ENCODE measurements at regions not wholly inside any gene's neighbourhood (a gene's known extent, or its start where the extent isn't known, plus 50 kb on each side); places are given as distances from the start of the nearest gene placed in this dataset.

DNA sequence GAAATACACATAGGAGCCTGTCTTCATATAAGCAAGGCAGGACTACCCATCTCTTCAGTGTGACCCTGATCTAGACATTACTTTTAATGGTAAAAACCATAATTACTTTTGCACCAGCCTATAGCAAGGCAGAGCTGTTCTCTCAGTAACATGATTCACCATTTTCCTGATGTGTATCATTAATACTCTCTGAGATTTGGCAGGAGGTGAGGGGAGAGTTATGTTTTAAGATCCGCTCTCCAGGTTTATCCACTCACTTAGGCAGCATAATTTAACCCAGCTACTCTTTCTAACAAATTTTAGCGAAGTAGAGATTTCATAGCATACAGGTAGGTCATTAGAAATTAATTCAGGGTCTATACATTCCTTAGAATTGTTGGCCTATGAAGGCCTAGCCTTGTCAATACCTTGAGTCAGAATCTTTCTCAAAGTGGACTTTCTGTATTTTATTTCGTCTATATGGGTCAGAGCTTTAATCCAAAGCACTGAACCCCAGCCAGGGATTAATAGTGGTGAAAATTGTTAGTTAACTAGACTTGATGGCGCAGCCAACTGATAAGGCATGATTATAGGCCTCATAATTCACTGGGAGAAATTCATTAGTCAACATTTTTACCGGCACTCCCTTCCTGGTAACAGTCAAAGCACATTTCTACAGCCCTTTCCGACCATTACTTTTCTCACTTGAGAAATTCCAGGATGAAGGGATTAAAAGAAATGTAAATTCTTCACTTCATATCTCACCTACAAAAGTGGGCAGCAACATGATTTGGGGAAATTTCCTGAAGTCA lies 955.1 kb downstream of the DIAPH3 start:
- no peaks in the 10 kb centered on the region for H3K27me3 ChIP-seq
- intact Hi-C loops (cut with DNase I) = no loop called here
- H3K9me3 ChIP-seq = no peaks in the 10 kb centered on the region
- WGBS, 2 donors = 49 to 77% methylated on average over 6 of the region's 6 CpGs
- no peak for DNase-seq
- H3K27ac ChIP-seq = no peak overlapping the region
- no peaks in the 10 kb centered on the region for H3K4me1 ChIP-seq
- TF ChIP-seq POLR2AphosphoS5 (IDR thresholded peaks at IDR 0.05) = no peak
- no peak for TF ChIP-seq EP300 (IDR thresholded peaks at IDR 0.05)
- TF ChIP-seq, protein P1, sequence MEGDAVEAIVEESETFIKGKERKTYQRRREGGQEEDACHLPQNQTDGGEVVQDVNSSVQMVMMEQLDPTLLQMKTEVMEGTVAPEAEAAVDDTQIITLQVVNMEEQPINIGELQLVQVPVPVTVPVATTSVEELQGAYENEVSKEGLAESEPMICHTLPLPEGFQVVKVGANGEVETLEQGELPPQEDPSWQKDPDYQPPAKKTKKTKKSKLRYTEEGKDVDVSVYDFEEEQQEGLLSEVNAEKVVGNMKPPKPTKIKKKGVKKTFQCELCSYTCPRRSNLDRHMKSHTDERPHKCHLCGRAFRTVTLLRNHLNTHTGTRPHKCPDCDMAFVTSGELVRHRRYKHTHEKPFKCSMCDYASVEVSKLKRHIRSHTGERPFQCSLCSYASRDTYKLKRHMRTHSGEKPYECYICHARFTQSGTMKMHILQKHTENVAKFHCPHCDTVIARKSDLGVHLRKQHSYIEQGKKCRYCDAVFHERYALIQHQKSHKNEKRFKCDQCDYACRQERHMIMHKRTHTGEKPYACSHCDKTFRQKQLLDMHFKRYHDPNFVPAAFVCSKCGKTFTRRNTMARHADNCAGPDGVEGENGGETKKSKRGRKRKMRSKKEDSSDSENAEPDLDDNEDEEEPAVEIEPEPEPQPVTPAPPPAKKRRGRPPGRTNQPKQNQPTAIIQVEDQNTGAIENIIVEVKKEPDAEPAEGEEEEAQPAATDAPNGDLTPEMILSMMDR (IDR thresholded peaks at IDR 0.05) = no peak
- TF ChIP-seq POLR2A (IDR thresholded peaks at IDR 0.05) = no peak
- no peak overlapping the region for H3K4me3 ChIP-seq
- no peaks in the 10 kb centered on the region for H3K36me3 ChIP-seq

DNA sequence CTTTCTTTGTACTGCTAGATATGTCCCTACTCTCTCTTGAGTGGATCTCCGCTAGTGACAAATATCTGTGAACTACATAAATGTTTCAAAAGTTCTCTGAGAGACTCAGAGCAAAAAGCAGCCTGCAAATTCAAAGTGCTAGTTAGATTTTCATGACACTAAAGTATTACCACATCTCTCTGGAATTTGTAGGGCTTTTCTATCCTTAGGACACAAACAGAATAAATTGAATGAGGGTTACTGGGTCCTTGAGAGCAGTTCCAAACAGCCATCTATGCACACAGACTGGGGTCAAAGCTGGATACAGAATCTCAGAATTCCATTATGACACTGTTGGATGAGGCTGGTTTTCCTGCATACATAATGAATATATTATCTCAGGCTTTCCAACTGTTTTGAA lies 953.2 kb downstream of the DIAPH3 start:
- DNase-seq = no peak
- no peaks in the 10 kb centered on the region for H3K36me3 ChIP-seq
- no peak overlapping the region for H3K4me3 ChIP-seq
- 76 to 79% methylated on average over 1 of the region's 1 CpG for WGBS, 2 donors
- no peak for TF ChIP-seq POLR2AphosphoS5 (IDR thresholded peaks at IDR 0.05)
- no peak for TF ChIP-seq POLR2A (IDR thresholded peaks at IDR 0.05)
- TF ChIP-seq EP300 (IDR thresholded peaks at IDR 0.05) = no peak
- TF ChIP-seq, protein P1 (IDR thresholded peaks at IDR 0.05) = no peak
- H3K27ac ChIP-seq = no peak overlapping the region
- no peaks in the 10 kb centered on the region for H3K27me3 ChIP-seq
- intact Hi-C loops (cut with DNase I) = no loop called here
- no peaks in the 10 kb centered on the region for H3K9me3 ChIP-seq
- H3K4me1 ChIP-seq = no peaks in the 10 kb centered on the region

DNA sequence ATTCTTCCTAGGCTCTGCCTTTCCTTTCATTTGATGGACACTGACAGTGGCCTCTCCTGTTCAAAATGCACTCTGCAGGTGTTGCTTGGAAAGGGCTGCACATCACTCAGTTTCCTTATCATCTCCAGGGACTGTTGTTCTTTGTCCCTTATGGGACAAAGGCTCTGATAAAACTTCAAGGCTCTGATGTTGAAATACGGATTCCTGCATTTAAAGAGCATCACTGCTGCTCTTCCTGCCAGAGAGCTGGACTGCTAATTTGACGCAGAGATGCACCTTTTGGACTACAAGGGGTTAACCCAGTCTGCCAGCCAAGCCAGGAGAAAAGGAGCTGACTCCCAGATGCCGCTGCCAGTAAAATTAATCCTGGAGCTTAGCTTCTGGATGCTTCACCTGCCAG lies 952.1 kb downstream of the DIAPH3 start:
- Histone ChIP-seq H3K4me1 (no peaks in the 10 kb centered on the region), H3K27me3 (no peaks in the 10 kb centered on the region), H3K4me3 (no peak overlapping the region), H3K27ac (no peak overlapping the region), H3K36me3 (no peaks in the 10 kb centered on the region), H3K9me3 (no peaks in the 10 kb centered on the region)
- intact Hi-C loops (cut with DNase I) = no loop called here
- WGBS, 2 donors = 73 to 77% methylated on average over 3 of the region's 3 CpGs
- no peak for TF ChIP-seq EP300 (IDR thresholded peaks at IDR 0.05)
- TF ChIP-seq, protein P1 (IDR thresholded peaks at IDR 0.05) = no peak
- no peak for DNase-seq

DNA sequence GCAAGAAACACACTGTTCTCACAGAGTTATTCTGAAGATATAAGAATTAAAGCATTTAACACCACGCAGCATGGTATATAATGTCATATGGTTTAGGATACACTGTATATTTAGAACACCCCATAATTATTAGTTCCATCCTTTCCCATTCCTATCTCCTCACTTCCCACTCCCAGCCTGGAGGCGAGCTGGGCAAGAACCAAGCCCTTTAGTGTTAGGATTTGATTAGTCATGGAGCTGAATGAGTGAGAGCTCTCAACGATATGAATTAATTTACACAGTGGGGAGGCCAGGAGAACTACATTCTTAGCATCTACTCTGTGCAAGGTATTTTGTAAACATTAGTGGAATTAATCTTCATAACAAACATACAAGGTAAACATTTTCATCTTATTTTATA lies 934.3 kb downstream of the DIAPH3 start:
- no peak for DNase-seq
- no peaks in the 10 kb centered on the region for H3K4me1 ChIP-seq
- H3K4me3 ChIP-seq = no peak overlapping the region
- H3K36me3 ChIP-seq = no peaks in the 10 kb centered on the region
- no peaks in the 10 kb centered on the region for H3K27me3 ChIP-seq
- H3K9me3 ChIP-seq = no peaks in the 10 kb centered on the region
- TF ChIP-seq POLR2A (IDR thresholded peaks at IDR 0.05) (no peak), EP300 (IDR thresholded peaks at IDR 0.05) (no peak), POLR2AphosphoS5 (IDR thresholded peaks at IDR 0.05) (no peak)
- TF ChIP-seq, protein P1 (IDR thresholded peaks at IDR 0.05) = no peak
- no peak overlapping the region for H3K27ac ChIP-seq
- intact Hi-C loops (cut with DNase I) = no loop called here
- 79 to 86% methylated on average over 3 of the region's 3 CpGs for WGBS, 2 donors

DNA sequence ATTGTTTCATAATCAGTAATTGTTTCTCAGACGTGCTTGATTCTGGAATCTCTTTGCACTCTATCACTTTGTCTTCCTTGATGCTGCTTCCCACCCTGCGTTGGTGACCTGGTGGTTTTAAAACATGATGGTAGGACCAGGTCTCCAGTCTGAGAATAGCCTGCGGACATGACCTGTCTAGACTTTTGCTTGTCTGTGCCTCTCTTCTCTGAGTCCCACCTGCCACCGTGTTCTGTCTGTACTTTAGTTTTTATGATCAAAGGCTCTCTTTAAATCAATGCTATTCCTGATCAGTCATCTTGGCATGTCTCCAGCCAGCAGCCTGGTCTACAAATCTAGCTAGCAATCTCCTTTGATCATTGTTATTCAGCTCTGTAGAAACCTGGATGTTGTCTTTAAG lies 933.9 kb downstream of the DIAPH3 start:
- no peak for DNase-seq
- no peak overlapping the region for H3K4me3 ChIP-seq
- no peaks in the 10 kb centered on the region for H3K27me3 ChIP-seq
- no peak overlapping the region for H3K27ac ChIP-seq
- intact Hi-C loops (cut with DNase I) = no loop called here
- TF ChIP-seq, protein P1 (IDR thresholded peaks at IDR 0.05) = no peak
- no peak for TF ChIP-seq EP300 (IDR thresholded peaks at IDR 0.05)
- no peak for TF ChIP-seq POLR2AphosphoS5 (IDR thresholded peaks at IDR 0.05)
- no peak for TF ChIP-seq POLR2A (IDR thresholded peaks at IDR 0.05)
- H3K9me3 ChIP-seq = no peaks in the 10 kb centered on the region
- WGBS, 2 donors = 71 to 89% methylated on average over 4 of the region's 4 CpGs
- H3K36me3 ChIP-seq = no peaks in the 10 kb centered on the region
- H3K4me1 ChIP-seq = no peaks in the 10 kb centered on the region

Measured in sigmoid colon (tissue), 6 donors.